ENCODE measurements at regions not wholly inside any gene's neighbourhood (a gene's known extent, or its start where the extent isn't known, plus 50 kb on each side); places are given as distances from the start of the nearest gene placed in this dataset.
"Not testable (repeated sequence)": the region's sequence is repeated elsewhere in the genome, so short reads cannot be mapped to it uniquely, and the experiment has no call there.

GRCh38 chr5:117332341-117332740, 757.7 kb upstream of the SEMA6A start:
- DNase-seq (ENCODE audit: low read depth, low spot score), result no peak

GRCh38 chr5:117327511-117327910, 752.9 kb upstream of the SEMA6A start:
- DNase-seq (ENCODE audit: low read depth, low spot score), result no peak

GRCh38 chr5:117326997-117327396, 752.4 kb upstream of the SEMA6A start:
- no peak for DNase-seq (ENCODE audit: low read depth, low spot score)

GRCh38 chr5:117318528-117318927, 743.9 kb upstream of the SEMA6A start:
- DNase-seq (ENCODE audit: low read depth, low spot score), result no peak

- no peak for DNase-seq (ENCODE audit: low read depth, low spot score)
Observed at GRCh38 chr5:117315170-117315569, 740.5 kb upstream of the SEMA6A start.

GRCh38 chr5:117304512-117305107, 730.0 kb upstream of the SEMA6A start:
- not testable (repeated sequence) for DNase-seq (ENCODE audit: low read depth, low spot score)

GRCh38 chr5:117302949-117303348, 728.3 kb upstream of the SEMA6A start:
- peak; percentile 34 for DNase-seq (ENCODE audit: low read depth, low spot score)

GRCh38 chr5:117302473-117302872, 727.9 kb upstream of the SEMA6A start:
- no peak for DNase-seq (ENCODE audit: low read depth, low spot score)

GRCh38 chr5:117299936-117300328, 725.3 kb upstream of the SEMA6A start:
- no peak for DNase-seq (ENCODE audit: low read depth, low spot score)

GRCh38 chr5:117299224-117299935, 724.8 kb upstream of the SEMA6A start:
- DNase-seq (ENCODE audit: low read depth, low spot score), result no peak

GRCh38 chr5:117296872-117297271, 722.2 kb upstream of the SEMA6A start:
- DNase-seq (ENCODE audit: low read depth, low spot score), result no peak

- no peak for DNase-seq (ENCODE audit: low read depth, low spot score)
Observed at GRCh38 chr5:117295941-117296340, 721.3 kb upstream of the SEMA6A start.

- no peak for DNase-seq (ENCODE audit: low read depth, low spot score)
Observed at GRCh38 chr5:117286813-117287212, 712.2 kb upstream of the SEMA6A start.

GRCh38 chr5:117271656-117272055, 697.0 kb upstream of the SEMA6A start:
- no peak for DNase-seq (ENCODE audit: low read depth, low spot score)

GRCh38 chr5:117266280-117266679, 691.7 kb upstream of the SEMA6A start:
- no peak for DNase-seq (ENCODE audit: low read depth, low spot score)

GRCh38 chr5:117263231-117263630, 688.6 kb upstream of the SEMA6A start:
- no peak for DNase-seq (ENCODE audit: low read depth, low spot score)

- DNase-seq (ENCODE audit: low read depth, low spot score), result no peak
Observed at GRCh38 chr5:117262572-117263131, 688.0 kb upstream of the SEMA6A start.

GRCh38 chr5:117261948-117262571, 687.4 kb upstream of the SEMA6A start:
- DNase-seq (ENCODE audit: low read depth, low spot score), result no peak

- DNase-seq (ENCODE audit: low read depth, low spot score), result no peak
Observed at GRCh38 chr5:117255211-117256027, 680.8 kb upstream of the SEMA6A start.

- DNase-seq (ENCODE audit: low read depth, low spot score), result no peak
Observed at GRCh38 chr5:117252566-117252965, 677.9 kb upstream of the SEMA6A start.

- DNase-seq (ENCODE audit: low read depth, low spot score), result no peak
Observed at GRCh38 chr5:117249086-117249815, 674.6 kb upstream of the SEMA6A start.

All from brain pericyte (primary cell).